ENCODE measurements at regions not wholly inside any gene's neighbourhood (a gene's known extent, or its start where the extent isn't known, plus 50 kb on each side); places are given as distances from the start of the nearest gene placed in this dataset.

- TF ChIP-seq CTCF (tag by site-specific recombination; IDR thresholded peaks at IDR 0.05) (no peak), ZSCAN23 (tag by site-specific recombination; IDR thresholded peaks at IDR 0.05) (no peak), ZNF776 (tag by site-specific recombination; IDR thresholded peaks at IDR 0.05; ENCODE audit: borderline replicate concordance) (no peak)
Observed at GRCh38 chr6:6746970-6747338, 158.4 kb downstream of the LY86 start.

All from HEK293 (cell line).